SU-DHL-6 (cell line): ENCODE measurements at regions not wholly inside any gene's neighbourhood (a gene's known extent, or its start where the extent isn't known, plus 50 kb on each side); places are given as distances from the start of the nearest gene placed in this dataset.
"Not testable (repeated sequence)": the region's sequence is repeated elsewhere in the genome, so short reads cannot be mapped to it uniquely, and the experiment has no call there.

Experiments
- EZH2phosphoT487 ChIP-seq: fragments of 200-600 bp; sonication (generic), shearing (Covaris generic); conservative IDR thresholded peaks from 2 replicates; pipeline ENCODE4 v1.6.1; 2018; ENCODE audit warnings: mild to moderate bottlenecking, antibody characterized with exemption, low read length, moderate library complexity, mixed read lengths
- TF ChIP-seq, protein P1 (sequence below): fragments of 200-600 bp; sonication (generic); IDR thresholded peaks from one replicate; pipeline ENCODE4 v1.5.1; 2017; ENCODE audit warnings: antibody characterized with exemption, mild to moderate bottlenecking, low read length, moderate library complexity; ENCODE audit not compliant: insufficient read depth, poor library complexity, severe bottlenecking

DNA sequence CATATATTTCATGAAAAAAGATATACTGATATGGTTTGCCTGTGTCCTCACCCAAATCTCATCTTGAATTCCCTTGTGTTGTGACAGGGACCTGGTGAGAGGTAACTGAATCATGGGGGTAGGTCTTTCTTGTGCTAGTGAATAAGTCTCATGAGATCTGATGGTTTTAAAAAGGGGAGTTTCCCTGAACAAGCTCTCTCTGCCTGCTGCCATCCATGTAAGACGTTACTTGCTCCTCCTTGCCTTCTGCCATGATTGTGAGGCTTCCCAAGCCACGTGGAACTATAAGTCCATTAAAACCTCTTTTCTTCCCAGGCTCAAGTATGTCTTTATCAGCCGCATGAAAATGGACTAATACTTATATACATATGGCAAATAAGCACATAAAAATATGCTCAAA lies 274.8 kb upstream of the SDK2 start:
- TF ChIP-seq, protein P1, sequence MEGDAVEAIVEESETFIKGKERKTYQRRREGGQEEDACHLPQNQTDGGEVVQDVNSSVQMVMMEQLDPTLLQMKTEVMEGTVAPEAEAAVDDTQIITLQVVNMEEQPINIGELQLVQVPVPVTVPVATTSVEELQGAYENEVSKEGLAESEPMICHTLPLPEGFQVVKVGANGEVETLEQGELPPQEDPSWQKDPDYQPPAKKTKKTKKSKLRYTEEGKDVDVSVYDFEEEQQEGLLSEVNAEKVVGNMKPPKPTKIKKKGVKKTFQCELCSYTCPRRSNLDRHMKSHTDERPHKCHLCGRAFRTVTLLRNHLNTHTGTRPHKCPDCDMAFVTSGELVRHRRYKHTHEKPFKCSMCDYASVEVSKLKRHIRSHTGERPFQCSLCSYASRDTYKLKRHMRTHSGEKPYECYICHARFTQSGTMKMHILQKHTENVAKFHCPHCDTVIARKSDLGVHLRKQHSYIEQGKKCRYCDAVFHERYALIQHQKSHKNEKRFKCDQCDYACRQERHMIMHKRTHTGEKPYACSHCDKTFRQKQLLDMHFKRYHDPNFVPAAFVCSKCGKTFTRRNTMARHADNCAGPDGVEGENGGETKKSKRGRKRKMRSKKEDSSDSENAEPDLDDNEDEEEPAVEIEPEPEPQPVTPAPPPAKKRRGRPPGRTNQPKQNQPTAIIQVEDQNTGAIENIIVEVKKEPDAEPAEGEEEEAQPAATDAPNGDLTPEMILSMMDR, result not testable (repeated sequence)
- TF ChIP-seq EZH2phosphoT487, result not testable (repeated sequence)
